Pons (tissue), 1 donor: ENCODE measurements at regions not wholly inside any gene's neighbourhood (a gene's known extent, or its start where the extent isn't known, plus 50 kb on each side); places are given as distances from the start of the nearest gene placed in this dataset.

Experiments
- DNase-seq: peaks from one replicate; pipeline ENCODE4 v3.0.0-alpha.2; 2016; ENCODE audit warnings: low spot score

DNA sequence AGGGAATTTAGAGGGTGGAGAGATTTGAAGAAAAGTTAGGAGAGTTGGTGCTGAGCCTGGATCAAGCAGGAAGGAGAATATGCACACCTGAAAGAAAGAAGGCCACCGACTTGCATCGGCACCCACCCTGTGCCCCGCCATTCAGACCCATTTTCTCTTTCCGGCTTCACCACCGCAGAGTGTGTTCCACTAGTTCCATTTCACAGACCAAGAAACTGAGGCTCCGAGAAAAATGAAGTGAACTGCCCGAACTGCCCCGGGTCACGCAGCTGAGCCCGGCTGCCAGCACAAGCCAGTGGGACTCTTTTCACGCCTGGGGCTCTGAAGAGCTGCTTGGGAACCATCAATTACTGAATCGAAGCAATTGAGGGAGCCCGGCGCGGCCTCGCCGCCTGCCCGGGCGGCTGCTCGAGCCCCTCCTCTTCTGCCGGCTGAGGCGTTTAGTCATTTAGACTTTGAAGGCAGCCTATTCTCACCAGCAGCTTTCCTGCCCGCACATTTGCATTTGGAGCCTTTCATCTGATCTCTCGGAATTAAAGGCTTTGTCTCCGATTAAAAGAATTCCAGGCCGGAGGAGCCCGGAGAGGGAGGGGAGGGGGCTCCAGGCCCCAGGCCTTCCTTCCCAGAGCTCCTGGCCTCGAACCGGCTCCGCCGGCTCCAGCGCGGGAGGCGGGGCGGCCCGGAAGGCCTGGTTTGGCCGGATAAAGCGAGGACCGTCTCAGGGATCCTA is 140.2 kb upstream of the PJA1 start:
- peak; percentile 1 for DNase-seq

- DNase-seq: no peak
Measured at GRCh38 chrX:69303231-69303630, 138.0 kb upstream of the PJA1 start.

GRCh38 chrX:69299951-69300714 is 134.9 kb upstream of the PJA1 start:
- DNase-seq: no peak

- no peak for DNase-seq
Measured at GRCh38 chrX:69299285-69299684, 134.0 kb upstream of the PJA1 start.

- no peak for DNase-seq
Measured at GRCh38 chrX:69298466-69299140, 133.3 kb upstream of the PJA1 start.

DNA sequence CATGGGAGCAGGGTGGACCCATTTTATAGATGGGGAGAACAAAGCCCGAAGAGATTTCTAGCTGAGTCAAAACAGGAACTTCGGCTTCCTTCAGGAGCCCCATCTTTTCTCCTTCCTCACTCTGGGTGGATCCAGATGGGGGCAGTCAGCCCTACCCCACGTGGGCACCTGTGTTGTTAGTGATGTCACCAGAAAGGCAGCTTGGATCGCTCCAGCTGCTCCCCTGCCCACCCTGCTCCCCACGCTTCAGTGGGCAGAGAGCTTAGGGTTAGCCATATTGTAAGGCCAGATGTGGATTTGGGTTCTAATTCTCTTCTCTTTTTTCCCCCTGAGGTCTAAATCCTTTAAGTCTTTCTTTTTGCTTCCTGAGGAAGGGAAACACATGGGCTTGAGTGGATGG is 132.3 kb upstream of the PJA1 start:
- no peak for DNase-seq

DNA sequence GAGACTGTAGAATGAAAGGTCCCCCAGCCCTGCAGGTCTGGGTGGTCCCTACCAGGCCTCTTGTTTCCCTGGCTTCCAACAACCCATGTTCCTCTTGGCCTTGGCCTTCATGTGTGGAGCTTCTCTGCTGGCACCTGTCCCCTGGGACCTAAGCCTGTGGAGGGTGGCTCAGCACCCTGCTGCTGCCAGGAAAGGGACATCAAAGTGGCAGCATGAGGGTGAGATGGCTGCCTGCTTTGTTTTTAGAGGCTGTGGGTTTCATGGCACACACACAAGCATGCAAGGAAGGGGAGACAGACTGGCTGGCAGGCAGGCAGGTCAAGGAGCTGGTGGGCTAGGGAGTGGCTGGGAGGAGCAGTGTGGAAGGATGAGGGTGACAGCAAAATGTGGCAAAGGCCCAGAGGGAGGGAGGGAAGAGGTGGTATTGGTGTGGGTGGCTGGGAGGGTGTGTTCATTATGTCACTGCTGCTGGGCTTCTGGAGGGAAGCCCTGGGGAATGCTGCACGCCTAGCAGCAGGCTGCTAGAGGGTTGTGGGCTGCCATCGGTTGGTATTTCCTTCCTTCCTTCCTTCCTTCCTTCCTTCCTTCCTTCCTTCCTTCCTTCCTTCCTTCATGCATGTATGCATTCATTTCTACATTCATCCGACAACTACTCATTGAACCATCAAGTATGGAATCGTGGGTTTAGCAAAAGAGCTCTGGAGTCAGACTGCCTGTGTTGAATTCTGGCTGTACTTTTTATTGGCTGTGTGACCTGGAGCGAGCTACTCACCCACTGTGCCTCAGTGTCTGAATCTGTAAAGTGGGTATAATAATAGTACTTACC is 128.7 kb upstream of the PJA1 start:
- DNase-seq: no peak

- no peak for DNase-seq
Measured at GRCh38 chrX:69291116-69291515, 125.9 kb upstream of the PJA1 start.

DNA sequence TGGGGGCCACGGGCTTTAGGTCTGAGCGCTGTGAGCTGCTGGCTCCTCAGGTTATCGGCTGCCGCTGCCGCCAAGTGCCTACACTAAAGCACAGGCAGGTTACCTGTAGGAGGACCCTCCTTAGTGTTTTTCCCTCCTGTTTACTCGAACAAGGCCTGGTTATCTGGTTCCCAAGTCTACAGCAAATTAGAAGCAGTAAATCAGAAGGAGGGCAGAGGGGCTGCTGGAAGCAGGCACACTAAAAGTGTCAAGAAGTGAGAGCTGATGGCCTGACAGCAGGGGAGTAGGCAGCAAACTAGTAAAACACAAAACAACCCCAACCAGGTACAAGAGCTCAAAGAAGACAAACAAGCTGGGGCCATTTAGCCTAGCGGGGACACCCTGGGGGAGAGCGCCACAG is 125.0 kb upstream of the PJA1 start:
- no peak for DNase-seq

DNA sequence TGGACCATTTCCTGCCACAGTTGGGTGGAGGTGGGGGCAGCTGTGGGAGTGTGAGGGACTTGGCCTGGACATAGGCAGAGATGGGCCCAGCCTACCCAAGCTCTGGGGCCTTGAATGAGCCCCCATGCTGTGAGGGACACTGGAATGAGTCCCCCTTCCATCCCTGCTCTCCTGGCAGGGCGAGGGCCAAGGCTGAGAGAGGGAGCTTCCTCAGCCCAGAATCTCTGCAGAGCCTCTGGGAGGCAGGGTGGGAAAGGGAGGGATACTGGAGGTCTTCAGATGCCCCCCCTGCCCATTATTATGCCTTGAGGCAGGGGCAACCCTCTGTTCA is 124.5 kb upstream of the PJA1 start:
- DNase-seq: no peak

- no peak for DNase-seq
Measured at GRCh38 chrX:69289046-69289792, 124.0 kb upstream of the PJA1 start.

DNA sequence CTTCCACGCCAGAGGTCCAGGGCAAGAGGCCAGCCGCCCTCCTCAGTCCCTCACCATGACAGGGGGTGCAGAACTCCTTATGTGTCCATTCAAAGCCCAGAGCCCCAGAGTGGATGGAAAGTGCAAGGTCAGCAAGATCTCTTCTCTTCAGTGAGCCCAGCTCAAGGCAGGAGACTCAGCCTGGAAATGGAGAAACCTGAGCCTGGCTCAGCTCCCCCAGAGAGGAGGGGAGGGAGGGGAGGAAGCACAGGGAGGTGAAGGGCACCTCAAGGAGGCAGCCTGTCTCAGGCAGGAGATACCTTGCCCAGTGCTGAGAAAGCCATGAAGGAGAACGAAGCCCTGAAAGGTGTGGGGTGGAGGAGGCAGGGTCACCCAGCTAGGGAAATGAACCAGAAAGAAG is 121.8 kb upstream of the PJA1 start:
- DNase-seq: no peak

DNA sequence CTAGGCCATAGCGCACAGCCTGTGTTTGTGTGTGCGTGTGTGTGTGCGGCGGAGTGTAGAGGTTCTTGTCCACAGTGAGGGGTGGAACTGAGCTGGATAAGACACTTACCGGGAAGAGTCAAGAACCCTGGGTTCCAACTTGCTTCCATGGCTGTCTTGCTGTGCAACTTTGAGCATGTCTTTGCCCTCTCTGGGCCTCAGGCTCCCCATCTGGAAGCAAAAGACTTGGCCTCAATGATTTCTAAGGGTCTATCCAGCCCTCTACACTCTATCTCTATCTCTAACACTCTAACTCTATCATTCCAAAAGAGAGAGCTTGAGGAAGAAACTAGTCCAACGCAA is 121.3 kb upstream of the PJA1 start:
- DNase-seq: no peak

GRCh38 chrX:69285881-69286564 is 120.8 kb upstream of the PJA1 start:
- no peak for DNase-seq

DNA sequence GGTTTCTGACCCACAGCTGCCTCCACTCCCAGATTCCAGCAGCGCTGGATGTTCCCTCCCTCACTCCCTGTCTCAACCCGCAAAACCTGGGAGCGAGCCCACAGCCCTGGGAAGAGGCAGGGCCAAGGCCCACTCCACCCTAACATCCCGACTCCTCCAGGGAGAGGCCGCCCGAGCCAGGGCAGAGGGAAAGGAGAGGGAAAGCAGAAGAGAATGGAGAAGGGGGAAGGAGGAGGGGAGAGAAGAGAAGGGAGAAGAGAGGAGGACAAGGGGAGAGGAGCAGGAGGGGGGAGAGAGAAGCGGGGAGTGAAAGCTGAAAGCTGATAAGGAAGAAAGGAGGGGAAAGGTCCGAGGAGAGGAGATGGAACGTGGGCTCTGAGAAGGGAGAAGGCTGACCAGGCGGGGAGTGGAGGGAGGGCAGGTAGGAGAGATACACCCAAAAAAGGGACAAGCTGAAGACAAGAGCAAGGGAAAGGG is 120.2 kb upstream of the PJA1 start:
- DNase-seq: no peak

DNA sequence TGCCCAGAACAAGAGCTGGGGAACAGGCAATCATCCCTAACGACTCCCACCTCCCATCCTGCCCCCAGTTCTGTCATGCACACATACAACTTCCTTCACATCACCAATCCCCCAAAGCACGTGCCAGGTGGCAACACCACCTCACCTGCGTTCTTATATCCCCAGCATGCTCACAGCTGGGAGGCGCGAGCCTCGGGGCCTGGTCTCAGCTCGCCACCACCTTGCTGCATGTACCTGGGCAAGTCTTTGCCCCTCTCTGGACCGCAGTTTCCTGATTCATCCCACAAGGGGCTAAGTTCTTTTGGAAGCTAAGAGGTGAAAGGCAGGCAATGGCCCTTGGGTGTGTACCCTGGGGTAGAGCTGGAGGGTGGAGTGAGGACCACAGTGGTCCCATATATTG is 119.2 kb upstream of the PJA1 start:
- no peak for DNase-seq

DNA sequence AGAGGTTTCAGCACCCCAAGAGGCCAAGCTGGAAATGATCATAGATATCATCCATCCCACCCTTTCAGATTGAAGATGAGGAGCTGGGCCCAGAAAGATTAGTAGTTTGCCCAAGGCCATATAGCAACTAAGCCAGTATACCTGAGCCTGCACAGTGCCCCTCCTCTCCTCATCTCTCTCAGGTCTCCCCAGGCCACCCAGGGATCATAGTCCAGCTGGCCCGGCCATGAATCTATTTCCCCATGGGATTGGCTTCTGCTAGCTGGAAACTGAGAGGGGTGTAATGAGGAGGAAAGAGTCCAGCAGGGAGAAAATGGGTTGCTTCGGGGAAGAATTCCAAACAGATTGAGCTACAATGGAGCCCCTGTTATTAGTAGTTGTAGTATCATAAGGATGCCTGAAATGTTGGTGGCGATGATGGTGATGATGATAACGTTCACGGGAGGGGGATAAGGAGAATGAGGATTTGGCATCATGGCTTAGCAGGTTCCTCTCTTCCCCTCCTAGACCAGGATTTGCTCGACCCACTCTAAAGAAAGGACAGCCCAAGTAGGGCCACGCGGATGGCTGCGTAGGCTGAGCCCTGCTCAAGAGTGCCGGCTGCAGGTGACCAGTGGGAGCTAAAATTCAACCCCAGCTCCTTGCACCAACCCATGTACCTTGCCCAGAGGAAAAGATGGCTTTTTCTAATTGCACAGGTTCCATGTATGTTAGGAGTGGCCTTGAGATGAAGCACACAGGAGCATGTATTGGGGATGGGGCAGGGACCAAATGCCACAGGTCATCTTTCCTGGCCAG is 117.8 kb upstream of the PJA1 start:
- no peak for DNase-seq

GRCh38 chrX:69280933-69281332 is 115.7 kb upstream of the PJA1 start:
- no peak for DNase-seq

GRCh38 chrX:69279234-69279633 is 114.0 kb upstream of the PJA1 start:
- no peak for DNase-seq

GRCh38 chrX:69278031-69278687 is 112.9 kb upstream of the PJA1 start:
- no peak for DNase-seq
